GM21717 (cell line): ENCODE measurements at regions not wholly inside any gene's neighbourhood (a gene's known extent, or its start where the extent isn't known, plus 50 kb on each side); places are given as distances from the start of the nearest gene placed in this dataset.
A peak's percentile ranks its signal among the peaks of the same experiment; 100 is the strongest.

Experiments used
- ATAC-seq: cut with Tn5 transposase; IDR thresholded peaks from one replicate; pipeline ENCODE4 v1.9.1; 2021; ENCODE audit warnings: mild to moderate bottlenecking, moderate library complexity; ENCODE audit not compliant: unreplicated experiment

DNA sequence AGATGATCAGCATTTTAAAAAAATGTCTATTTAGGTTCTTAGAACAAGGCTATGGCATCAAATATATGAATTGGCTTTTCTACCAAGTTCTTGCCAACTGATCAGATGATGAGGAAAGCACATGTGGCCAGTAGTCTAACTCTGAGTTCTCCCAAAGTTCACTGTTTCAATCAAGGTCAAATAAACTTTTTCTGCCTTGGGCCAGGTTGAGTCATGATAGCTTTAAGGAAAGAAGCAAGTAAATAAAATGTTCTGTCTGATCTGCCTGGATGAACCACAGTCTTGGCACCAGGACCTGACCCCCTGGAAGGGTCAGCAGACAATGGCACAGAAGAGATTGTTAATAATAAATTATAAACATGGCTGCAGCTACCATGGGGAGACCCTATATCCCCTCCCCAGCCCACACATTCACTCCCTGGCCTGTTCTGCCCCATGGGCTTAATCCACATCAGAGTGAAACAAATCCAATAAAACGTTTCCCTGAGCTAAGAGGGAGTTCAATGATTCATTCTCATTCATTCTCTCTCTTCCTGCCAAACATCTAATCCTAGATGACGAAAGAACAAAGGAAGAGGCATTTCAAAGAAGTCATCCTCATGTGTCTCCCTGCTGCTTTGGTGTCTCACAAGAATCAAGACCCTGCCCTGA, 661.6 kb downstream of the DHX35 start:
- no peak for ATAC-seq

DNA sequence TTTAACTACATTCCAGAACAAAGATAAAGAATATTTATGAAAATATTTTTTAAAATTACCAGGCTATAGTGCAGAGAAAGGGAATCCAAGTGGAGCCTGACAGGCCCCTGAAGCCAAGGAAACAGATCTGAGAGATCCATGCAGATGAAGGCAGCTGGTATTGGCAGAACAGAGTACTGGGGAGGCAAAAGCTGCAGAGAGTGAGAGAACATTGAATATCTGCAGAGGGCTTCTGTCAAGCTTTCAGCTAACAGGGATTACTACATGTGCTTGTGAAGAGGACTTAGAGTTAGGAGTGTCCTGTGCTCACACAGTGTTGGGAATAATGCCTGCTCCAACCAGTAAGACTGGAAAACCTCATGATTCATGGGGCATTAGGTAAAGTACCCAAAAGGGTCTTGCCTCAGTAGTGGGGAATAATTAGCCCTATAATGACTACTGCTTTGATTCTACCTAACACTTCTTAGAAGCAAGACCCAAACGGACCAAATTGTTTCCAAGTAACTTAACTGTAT, 657.2 kb downstream of the DHX35 start:
- no peak for ATAC-seq

DNA sequence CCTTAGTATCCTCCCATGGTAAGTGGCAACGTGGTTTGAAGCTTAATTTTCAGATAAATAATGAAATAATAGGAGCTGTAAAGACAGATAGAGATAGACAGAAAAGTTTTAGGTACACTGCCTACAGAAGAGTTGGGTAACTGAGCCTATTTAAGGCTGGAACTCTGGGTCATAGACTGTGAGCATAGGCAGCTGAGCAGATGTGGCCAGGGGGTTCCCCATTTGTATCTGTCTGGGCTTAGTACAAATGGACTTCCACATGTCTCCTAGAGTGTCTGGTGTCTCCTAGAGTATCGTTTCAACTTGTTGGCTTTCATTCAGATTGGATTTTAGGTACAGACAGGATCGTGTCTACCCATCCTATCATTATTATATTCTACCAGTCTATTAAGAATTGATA, 649.8 kb downstream of the DHX35 start:
- ATAC-seq, result no peak

DNA sequence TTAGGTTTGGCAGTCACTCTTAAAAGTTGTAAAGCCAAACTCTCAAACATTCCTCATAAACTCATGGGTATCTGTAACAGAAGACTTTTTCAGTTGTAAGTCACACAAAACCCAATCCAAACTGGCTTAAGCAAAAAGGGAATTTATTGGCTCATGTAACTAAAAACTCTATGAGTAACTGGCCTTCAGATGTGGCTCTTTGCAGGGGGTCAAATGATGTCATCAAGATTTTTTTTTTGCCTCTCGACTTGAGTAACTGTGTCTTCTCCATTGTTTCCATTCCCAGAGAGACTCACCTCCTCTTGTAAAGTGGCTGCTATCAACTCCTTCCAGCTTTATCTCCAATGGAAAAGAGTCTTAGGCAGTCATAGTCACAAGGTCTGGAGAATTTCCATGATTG, 645.0 kb downstream of the DHX35 start:
- ATAC-seq, result no peak

DNA sequence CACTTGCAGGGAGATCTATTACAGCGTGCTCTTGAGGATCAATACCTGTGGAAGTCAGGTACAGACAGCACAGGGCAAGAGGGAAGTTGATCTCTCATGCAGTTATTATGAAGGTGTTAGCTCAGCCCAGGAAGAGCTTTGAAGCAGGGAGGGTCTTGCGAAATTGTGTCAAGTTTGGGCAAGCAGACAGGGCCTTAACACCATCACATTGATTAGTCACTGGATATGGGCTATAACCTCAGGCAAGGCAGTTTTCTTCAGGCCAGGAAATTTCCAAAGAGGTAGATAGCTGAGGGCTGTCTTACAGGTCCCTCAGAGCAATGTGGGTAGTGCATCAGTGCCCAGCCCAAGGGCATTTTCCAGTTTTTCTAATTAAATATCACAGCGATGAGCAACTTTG, 643.8 kb downstream of the DHX35 start:
- ATAC-seq, result no peak

DNA sequence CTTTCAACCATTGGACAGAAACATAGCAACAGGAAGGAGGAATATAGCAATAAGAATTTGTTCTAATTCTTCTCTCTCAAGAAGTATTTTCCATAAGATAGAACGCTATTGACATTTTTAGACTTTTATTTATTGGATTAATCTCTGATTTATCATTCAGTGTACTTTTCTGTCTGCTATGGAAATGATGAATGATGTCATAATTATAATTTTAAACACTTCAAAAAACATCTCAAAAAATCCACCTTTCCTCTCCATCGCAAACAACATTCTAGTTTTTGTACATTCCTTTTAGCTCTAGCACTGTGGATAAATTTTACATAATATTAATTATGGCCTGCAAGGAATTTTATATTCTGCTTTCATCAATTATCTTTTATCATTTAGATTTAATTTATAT, 643.2 kb downstream of the DHX35 start:
- no peak for ATAC-seq

DNA sequence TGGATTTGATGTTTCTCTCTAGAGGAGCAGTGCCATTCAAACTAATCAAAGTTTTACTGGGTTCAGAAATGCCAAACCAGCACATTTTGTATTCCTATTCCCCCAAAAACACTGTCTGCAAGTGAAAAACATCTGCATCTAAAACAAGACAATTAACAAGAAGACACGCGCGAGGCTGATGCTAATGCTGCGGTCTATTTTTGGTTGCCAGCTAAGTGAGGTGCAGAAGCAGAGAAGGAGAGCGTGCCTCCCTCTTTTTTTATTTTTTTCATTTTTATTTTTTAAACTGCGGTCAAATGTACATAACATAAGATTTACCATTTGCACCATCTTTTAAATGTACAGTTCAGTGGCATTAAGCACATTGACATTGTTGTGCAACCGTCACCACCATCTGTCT, 641.1 kb downstream of the DHX35 start:
- no peak for ATAC-seq

DNA sequence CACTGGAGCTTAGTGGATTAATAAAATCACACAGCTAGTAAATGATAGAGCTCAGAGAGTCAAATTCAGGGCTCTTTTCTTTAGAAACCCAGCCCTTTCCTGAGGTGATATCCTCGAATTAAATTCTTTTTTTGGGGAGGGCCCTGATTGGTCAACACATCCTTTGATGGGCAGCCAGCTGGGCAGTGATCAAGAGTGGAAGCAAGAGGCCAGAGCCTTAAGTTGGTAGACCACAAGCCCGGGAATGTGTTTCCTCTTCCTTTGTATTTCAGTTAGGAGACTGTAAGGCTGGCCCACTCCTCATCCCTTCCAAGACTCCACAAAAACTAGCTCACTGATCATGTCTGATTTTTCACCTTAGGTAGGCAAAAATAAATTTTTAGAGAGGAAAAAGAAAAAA, 640.5 kb downstream of the DHX35 start:
- ATAC-seq, result no peak

DNA sequence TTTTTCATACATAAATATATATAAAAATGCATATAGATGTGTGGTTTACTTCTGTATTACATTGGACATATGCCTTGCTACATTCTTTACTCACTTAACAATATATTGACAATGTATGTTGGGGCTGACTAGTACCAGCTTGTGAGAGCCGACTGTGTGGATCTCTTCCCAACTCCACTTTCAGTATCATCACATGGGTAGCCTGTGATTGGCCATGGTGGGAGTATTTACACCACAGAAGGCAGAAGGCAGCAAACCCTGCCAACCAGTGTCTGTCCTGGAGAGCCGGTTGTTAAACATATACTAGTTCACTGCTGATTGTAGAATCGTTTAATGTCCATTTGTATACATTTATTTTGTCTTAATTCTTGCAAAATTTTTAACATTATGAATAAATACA, 638.7 kb downstream of the DHX35 start:
- ATAC-seq, result no peak

DNA sequence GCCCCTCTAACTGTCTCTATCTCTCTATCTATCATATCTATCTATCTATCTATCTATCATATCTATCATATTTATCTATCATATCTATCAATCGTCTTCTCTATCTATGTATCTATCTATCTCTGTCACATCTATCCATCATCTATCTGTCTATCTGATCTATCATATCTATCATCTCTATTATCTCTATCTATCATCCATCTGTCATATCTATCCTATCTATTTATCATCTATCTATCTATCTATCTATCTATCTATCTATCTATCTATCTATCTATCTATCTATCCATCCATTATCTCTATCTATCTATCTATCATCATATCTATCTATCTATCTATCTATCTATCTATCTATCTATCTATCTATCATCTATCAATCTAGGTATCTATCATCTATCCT, 638.0 kb downstream of the DHX35 start:
- ATAC-seq, result no peak

DNA sequence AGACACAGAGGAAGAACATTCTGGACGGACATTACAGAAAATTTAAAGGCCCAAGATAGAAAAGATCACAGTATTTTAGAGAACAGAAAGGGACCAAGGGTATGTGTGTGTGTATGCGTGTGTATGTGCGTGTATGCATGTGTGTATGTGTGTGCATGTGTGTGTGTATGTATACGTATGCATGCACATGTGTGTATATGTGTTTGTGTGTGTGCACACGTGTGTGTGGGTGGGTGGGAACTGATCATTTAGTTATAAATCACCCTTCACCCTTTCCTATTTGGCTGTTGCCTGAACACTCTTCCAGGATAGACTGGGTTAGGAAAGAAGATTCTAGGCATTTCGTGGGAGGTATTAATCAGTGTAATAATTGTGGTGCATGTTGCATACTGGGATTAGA, 634.4 kb downstream of the DHX35 start:
- no peak for ATAC-seq

DNA sequence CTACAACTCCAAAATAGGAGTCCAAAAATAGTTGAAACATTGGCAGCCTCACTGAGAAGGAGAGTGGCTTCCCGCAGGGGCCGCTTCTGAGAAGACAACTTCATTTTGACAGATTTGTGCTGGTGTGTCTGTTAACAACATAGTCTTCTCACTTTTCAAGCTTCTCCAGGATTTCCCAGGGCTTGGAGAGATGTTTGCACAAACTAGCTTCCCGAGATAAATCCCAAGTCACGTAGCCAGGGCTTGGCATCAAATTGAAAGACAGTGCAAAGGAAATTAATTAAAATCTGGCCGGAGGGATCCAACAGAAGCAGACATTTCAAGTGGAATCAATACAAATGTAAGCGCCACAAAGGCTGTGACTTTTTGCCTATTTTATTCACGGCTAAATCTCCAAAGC, 630.2 kb downstream of the DHX35 start:
- no peak for ATAC-seq

DNA sequence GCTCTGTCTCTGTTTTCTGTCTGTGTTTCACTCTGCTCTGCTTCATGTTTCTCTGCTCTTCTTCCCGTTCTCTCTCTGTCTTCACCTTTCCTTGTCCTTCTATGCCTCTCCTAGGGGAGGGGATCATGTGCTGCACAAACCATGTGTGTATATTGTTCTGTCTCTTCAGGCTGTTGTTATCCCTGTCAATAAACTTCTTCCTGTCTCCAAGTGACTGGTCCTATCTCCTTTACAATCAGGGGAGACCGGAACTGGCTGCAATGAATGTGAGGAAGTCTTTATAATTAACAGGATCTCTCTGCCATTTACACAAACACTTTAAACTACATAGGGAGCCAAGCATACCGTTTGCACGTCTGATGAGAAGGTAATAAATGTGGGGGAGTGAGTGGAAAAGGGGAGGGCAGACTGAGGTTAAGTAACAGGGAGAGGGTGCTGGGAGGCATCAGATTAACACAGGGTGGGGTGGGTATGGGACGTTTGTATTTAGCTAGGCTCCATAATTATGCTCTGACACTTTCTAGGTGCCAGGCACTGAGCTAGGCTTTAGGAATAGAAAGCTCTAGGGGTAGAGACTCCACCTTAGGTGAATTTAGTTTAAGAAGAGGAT, 626.1 kb downstream of the DHX35 start:
- ATAC-seq, result no peak

DNA sequence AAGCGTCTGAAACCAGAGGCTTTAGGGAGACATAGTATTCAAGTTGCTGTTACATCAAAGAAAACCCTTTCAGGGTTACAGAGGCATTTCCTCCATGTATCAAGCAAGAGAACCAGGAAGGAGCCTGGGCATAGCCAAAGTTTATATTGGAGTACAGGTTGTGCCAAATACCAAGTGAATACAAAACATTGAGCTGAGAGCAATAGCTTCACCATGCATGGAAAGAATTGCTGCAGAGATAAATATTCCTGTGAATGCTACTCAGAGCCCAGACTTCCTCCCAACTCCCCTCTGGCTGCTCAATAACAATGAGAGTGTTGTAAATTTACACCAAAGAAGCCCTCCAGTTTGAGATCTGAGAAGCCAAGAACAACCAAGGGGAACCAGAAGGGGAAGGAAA, 618.9 kb downstream of the DHX35 start:
- no peak for ATAC-seq

DNA sequence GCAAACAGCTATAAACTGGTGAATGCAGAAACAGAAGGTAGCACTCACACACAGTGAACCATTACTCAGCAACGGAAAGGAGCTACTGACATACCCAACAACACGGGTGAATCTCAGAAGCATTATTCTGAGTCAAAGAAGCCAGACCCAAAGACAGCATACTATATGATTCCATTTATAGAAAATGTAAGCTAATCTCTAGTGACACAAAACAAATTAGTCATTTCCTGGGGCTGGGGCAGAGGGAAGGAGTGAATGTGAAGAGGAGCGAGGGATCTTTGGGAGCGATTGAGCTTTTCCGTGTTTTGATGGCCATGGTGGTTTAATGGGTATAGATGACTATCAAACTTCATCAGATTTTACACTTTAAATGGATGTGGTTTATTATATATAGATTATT, 614.6 kb downstream of the DHX35 start:
- ATAC-seq, result no peak

DNA sequence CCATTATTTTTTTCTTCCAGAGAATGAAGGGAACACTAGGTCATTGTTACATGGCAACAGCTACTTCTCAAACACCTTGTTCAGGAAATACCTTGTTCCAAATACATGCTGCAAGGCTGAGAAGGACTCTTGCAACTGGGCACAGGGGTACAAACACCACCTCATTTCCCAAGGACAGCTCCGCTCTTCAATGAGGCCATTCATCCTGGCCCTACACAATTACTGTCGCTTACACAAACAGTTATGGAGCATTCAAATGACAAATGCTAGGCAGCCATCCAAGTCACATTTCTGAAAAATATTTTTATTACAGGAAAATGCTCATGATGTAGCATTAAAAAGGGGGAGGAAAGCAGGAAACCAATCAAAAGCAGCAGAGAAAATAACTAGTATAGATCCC, 611.9 kb downstream of the DHX35 start:
- no peak for ATAC-seq

DNA sequence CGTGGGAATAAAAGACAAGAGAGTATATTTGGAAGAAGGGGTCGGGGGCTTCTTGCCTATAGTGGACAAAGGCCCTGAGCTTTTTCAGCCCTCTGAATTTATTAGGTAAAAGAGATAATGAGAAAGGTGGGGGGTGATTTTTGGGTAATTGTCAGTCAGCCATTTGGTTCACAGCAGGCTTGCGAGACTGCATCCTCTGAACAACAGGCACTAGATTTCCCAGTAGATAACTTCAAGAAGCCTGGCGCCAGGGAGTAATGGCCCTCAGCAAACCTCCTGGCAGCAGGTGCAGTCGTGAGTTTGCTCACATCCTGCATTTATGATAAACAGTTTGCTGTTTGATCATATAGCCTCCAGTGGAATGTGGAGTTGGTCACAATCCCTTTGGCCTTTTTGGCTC, 609.0 kb downstream of the DHX35 start:
- no peak for ATAC-seq

DNA sequence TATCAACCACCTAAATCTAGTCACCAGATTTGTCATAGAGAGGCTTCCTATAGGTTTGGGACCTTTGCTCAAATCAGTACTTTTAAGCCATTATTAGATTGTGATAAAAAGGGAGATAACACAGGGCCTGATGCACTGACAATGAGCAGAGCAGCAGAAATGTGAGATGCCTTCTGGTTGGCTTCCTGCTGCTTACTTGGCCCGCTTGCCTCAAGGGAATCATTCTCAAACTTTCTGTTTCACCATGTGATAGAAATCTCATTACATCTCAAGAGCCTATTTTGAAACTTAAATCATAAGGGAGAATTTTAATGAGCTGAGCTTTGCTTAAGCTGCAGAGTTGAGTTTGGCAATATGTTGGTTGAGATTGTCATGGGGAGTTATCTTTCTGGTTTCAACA, 606.0 kb downstream of the DHX35 start:
- ATAC-seq, result no peak

DNA sequence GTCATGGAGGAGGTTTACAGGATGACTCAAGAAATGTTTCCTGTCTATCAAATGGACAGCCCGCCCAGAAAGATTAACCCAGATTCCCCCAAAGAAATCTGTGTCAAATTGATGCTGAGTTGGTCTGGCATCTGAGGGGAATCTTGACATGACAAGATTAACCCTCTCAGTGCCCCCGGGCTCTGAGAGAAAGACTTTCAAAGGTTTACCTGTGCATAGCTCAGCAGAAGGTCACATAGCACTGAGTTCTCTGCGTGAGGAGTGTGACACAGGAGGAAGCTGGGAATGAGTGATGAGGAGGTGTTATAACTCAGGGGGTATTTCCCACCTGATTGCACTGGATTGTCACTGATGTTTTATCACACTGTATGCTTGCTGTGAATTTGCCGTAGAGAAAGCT, 601.2 kb downstream of the DHX35 start:
- peak; percentile 59 for ATAC-seq

DNA sequence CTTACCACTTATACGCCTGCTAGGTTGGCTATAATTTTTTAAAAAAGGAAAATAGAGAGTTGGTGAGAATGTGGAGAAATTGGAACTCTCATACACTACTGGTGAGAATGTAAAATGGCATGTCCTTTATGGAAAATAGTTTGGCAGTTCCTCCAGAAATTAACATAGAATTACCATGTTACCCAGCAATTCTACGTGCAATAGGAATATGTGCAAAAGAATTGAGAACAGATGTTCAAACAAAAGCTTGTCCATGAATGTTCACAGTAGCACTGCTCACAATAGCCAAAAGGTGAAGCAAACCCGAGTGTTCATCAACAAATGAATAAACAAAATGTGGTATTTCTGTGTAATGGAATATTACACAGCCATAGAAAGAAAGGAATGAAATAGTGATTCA, 592.2 kb downstream of the DHX35 start:
- ATAC-seq, result no peak

DNA sequence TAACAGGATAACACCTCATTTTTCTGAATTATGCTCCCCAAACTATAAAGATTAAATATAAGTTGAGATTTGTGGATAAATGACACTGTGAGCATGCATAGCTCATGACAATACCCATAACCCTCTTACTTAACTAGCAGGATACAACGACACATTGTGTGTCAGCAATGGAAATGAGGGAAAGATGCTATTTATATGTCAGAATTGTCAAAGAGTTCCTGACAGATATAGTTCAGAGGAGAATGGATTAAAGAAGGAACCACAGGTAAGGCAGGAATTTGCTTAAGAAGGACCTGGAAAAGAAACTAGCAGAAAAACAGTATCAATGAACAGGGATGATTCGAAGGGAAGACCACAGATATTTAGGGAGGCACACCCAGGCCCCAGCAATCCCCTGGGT, 591.0 kb downstream of the DHX35 start:
- no peak for ATAC-seq

DNA sequence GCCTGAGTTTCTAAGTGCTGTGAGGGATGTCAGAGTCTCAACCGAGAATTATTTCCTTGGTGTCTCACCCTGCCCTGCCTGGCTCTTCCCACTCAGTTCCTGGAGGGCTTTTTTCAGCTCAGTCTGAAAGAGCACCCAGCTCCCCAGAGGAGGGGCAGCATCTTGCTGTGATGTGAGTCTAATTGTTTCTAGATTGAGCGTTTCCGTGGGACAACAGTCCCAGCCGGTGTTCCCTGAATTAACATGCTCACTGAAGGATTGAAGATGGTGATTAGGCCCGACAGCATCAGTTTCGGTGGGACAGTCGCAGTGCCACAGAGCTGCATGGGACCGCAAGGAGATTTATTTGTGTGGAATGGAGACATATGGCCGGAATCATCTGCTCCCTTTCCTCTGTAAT, 587.6 kb downstream of the DHX35 start:
- no peak for ATAC-seq
